ENCODE measurements at regions not wholly inside any gene's neighbourhood (a gene's known extent, or its start where the extent isn't known, plus 50 kb on each side); places are given as distances from the start of the nearest gene placed in this dataset.
"Not testable (repeated sequence)": the region's sequence is repeated elsewhere in the genome, so short reads cannot be mapped to it uniquely, and the experiment has no call there.

- TF ChIP-seq, protein P1, sequence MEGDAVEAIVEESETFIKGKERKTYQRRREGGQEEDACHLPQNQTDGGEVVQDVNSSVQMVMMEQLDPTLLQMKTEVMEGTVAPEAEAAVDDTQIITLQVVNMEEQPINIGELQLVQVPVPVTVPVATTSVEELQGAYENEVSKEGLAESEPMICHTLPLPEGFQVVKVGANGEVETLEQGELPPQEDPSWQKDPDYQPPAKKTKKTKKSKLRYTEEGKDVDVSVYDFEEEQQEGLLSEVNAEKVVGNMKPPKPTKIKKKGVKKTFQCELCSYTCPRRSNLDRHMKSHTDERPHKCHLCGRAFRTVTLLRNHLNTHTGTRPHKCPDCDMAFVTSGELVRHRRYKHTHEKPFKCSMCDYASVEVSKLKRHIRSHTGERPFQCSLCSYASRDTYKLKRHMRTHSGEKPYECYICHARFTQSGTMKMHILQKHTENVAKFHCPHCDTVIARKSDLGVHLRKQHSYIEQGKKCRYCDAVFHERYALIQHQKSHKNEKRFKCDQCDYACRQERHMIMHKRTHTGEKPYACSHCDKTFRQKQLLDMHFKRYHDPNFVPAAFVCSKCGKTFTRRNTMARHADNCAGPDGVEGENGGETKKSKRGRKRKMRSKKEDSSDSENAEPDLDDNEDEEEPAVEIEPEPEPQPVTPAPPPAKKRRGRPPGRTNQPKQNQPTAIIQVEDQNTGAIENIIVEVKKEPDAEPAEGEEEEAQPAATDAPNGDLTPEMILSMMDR (IDR thresholded peaks at IDR 0.05; ENCODE audit: low read depth, low read length, poor library complexity, severe bottlenecking): not testable (repeated sequence)
- not testable (repeated sequence) for TF ChIP-seq EZH2phosphoT487 (IDR thresholded peaks at IDR 0.05; ENCODE audit: borderline replicate concordance, low read length)
Measured at GRCh38 chr5:14992751-14993458, 121.3 kb upstream of the ANKH start.

Data from DOHH2 (cell line).